PC-3 (cell line): ENCODE measurements at regions not wholly inside any gene's neighbourhood (a gene's known extent, or its start where the extent isn't known, plus 50 kb on each side); places are given as distances from the start of the nearest gene placed in this dataset.

Experiments used
- ATAC-seq: fragments of 200-7000 bp; cut with Tn5 transposase; 2 replicates; pipeline ENCODE4 v1.9.1; 2020; ENCODE audit warnings: mild to moderate bottlenecking, moderate library complexity
- BruUV-seq: library from RNA; stranded (reverse); fragments of 400-500 nt; replicated peaks from 2 replicates; lab custom pipeline; 2021; lab: Mats Ljungman, UMichigan
- CTCF ChIA-PET: fragments of 300-600 bp; sonication (Branson Sonifier 250); formaldehyde crosslinking; loops from one replicate; lab custom pipeline; 2022; ENCODE audit warnings: antibody characterized with exemption; lab: Charles Lee
- POLR2A ChIA-PET: fragments of 300-600 bp; sonication (Branson Sonifier 250); formaldehyde crosslinking; loops from one replicate; lab custom pipeline; 2022; ENCODE audit warnings: antibody characterized with exemption; ENCODE audit not compliant: unreplicated experiment; lab: Charles Lee
- DNase-seq: peaks from one replicate; pipeline ENCODE4 v3.0.0-alpha.2; 2015
- H2AFZ ChIP-seq: fragments of 300-600 bp; sonication (generic); 2 replicates; pipeline ENCODE4 v1.6.0; 2016; ENCODE audit warnings: antibody characterized with exemption, low read length
- H3F3A ChIP-seq: fragments of 300-600 bp; sonication (generic); one replicate; pipeline ENCODE4 v1.6.0; 2017; ENCODE audit warnings: antibody characterized with exemption, low read length, control low read depth, mild to moderate bottlenecking; ENCODE audit not compliant: unreplicated experiment
- H3K27ac ChIP-seq: fragments of 300-600 bp; sonication (generic); 2 replicates; pipeline ENCODE4 v1.5.1; 2016; ENCODE audit warnings: mild to moderate bottlenecking, low read length
- H3K27me3 ChIP-seq: fragments of 300-600 bp; sonication (generic); 2 replicates; pipeline ENCODE4 v1.6.1; 2016; ENCODE audit warnings: low read length, mixed read lengths
- H3K36me3 ChIP-seq: fragments of 300-600 bp; sonication (generic); 2 replicates; pipeline ENCODE4 v1.6.1; 2016; ENCODE audit warnings: low read depth, mixed run types, low read length, mixed read lengths
- H3K4me1 ChIP-seq: fragments of 300-600 bp; sonication (generic); 2 replicates; pipeline ENCODE4 v1.5.1; 2016; ENCODE audit warnings: low read length; ENCODE audit not compliant: insufficient read depth
- H3K4me2 ChIP-seq: fragments of 300-600 bp; sonication (generic); 2 replicates; pipeline ENCODE4 v1.6.0; 2016; ENCODE audit warnings: low read length
- H3K4me3 ChIP-seq: fragments of 300-600 bp; sonication (generic); 2 replicates; pipeline ENCODE4 v1.5.1; 2016; ENCODE audit warnings: mild to moderate bottlenecking, low read length, mixed read lengths
- H3K79me2 ChIP-seq: fragments of 300-600 bp; sonication (generic); 2 replicates; pipeline ENCODE4 v1.6.1; 2017; ENCODE audit warnings: low read length, mixed read lengths
- H3K9ac ChIP-seq: fragments of 300-600 bp; sonication (generic); 2 replicates; pipeline ENCODE4 v1.6.0; 2016; ENCODE audit warnings: mild to moderate bottlenecking, low read length
- H3K9me2 ChIP-seq: fragments of 300-600 bp; sonication (generic); replicated peaks from 2 replicates; pipeline ENCODE4 v1.6.1; 2016; ENCODE audit warnings: mixed run types, low read length, mixed read lengths
- H3K9me3 ChIP-seq: fragments of 300-600 bp; sonication (generic); 2 replicates; pipeline ENCODE4 v1.6.1; 2016; ENCODE audit warnings: low read length, mixed read lengths
- H4K20me1 ChIP-seq: fragments of 300-600 bp; sonication (generic); 2 replicates; pipeline ENCODE4 v1.6.1; 2016; ENCODE audit warnings: low read length, mixed read lengths
- CTCF ChIP-seq: fragments of 300-600 bp; sonication (generic); conservative IDR thresholded peaks from 2 replicates; pipeline ENCODE4 v1.5.1; 2017; ENCODE audit warnings: antibody characterized with exemption, low read depth, mild to moderate bottlenecking, low read length
- EZH2 ChIP-seq: fragments of 300-600 bp; sonication (generic); IDR thresholded peaks from one replicate; pipeline ENCODE4 v1.6.1; 2017; ENCODE audit warnings: antibody characterized with exemption, mild to moderate bottlenecking, low read length; ENCODE audit not compliant: unreplicated experiment
- EZH2phosphoT487 ChIP-seq: fragments of 300-600 bp; sonication (generic); IDR thresholded peaks from 2 replicates; pipeline ENCODE4 v1.6.1; 2018; ENCODE audit warnings: mild to moderate bottlenecking, antibody characterized with exemption, low read length, borderline replicate concordance
- intact Hi-C: fragments of 100-400 bp; cut with micrococcal nuclease; formaldehyde crosslinking; loops from 2 replicates; pipeline ENCODE4 v1.9.0; 2023

- ChIA-PET POLR2A (no interaction called here), CTCF (no interaction called here)
- no peak overlapping the region for H3K4me2 ChIP-seq
- no peak overlapping the region for H3K27ac ChIP-seq
- no peaks in the 10 kb centered on the region for H3K9me2 ChIP-seq
- BruUV-seq: no TSS peak
- no peak overlapping the region for H3K4me3 ChIP-seq
- H3K4me1 ChIP-seq: no peaks in the 10 kb centered on the region
- DNase-seq (no peak), ATAC-seq (no peak)
- no peak overlapping the region for H2AFZ ChIP-seq
- intact Hi-C loops: no loop called here
- H3K36me3 ChIP-seq: no peaks in the 10 kb centered on the region
- no peak for TF ChIP-seq EZH2phosphoT487
- no peak for TF ChIP-seq EZH2
- no peak for TF ChIP-seq CTCF
- H3K79me2 ChIP-seq: no peaks in the 10 kb centered on the region
- H3K9ac ChIP-seq: no peak overlapping the region
- no peaks in the 10 kb centered on the region for H3K9me3 ChIP-seq
- H3K27me3 ChIP-seq: peaks cover 50% of the 10 kb centered on the region
- no peaks in the 10 kb centered on the region for H4K20me1 ChIP-seq
- no peaks in the 10 kb centered on the region for H3F3A ChIP-seq
Measured at GRCh38 chr5:7246287-7246686, 149.7 kb upstream of the ADCY2 start.

DNA sequence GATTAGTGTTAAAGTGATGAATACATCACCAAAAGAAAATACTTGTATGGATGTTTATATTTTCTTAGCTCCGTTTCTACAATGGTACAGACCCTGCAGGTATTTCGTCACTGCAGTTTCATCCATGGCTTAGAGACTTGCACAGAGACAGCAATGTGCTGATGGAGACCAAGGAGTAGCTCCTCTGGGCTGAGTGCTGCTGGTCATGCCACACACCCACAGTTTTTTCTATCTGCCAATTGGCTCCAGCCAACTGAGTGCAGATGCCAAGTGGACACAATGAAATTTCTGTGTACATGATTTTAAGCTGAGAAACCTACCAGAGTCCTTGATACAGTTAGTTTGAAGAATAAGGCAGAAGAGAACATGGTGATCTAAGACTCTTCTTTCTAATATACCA, 145.9 kb upstream of the ADCY2 start:
- H3K9me2 ChIP-seq: no peaks in the 10 kb centered on the region
- no peak overlapping the region for H2AFZ ChIP-seq
- H3K9ac ChIP-seq: no peak overlapping the region
- no peak for DNase-seq
- no peaks in the 10 kb centered on the region for H3F3A ChIP-seq
- H4K20me1 ChIP-seq: no peaks in the 10 kb centered on the region
- H3K36me3 ChIP-seq: no peaks in the 10 kb centered on the region
- H3K4me2 ChIP-seq: no peak overlapping the region
- no peaks in the 10 kb centered on the region for H3K79me2 ChIP-seq
- ATAC-seq: no peak
- peaks cover 33% of the 10 kb centered on the region for H3K27me3 ChIP-seq
- H3K9me3 ChIP-seq: no peaks in the 10 kb centered on the region
- intact Hi-C loops: no loop called here
- BruUV-seq: no TSS peak
- H3K4me3 ChIP-seq: no peak overlapping the region
- no peaks in the 10 kb centered on the region for H3K4me1 ChIP-seq
- CTCF ChIA-PET: no interaction called here
- TF ChIP-seq EZH2phosphoT487: no peak
- no peak for TF ChIP-seq EZH2
- TF ChIP-seq CTCF: no peak
- H3K27ac ChIP-seq: no peak overlapping the region
- POLR2A ChIA-PET: no interaction called here

DNA sequence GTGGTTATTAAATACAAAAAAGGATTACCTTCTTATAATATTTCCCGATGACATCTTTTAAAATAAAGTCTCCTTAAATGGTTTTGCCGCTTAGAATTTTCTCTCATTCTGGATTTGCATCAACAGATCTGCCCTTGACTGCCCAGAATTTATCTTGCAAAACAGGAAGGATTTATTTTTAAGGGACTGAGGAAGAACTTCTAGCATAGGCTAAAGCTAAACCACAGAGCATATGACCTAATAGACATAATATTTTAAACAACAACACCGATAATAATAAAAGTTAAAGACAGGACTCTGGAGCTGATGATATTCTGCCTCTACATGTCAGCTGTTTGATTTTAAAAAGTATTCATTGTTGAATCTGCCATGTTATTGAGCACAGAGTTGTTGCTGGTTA, 145.3 kb upstream of the ADCY2 start:
- no peaks in the 10 kb centered on the region for H3K9me2 ChIP-seq
- no peak overlapping the region for H3K4me3 ChIP-seq
- intact Hi-C loops: no loop called here
- no peaks in the 10 kb centered on the region for H3K36me3 ChIP-seq
- peaks cover 33% of the 10 kb centered on the region for H3K27me3 ChIP-seq
- ChIA-PET POLR2A (no interaction called here), CTCF (no interaction called here)
- H3K9ac ChIP-seq: no peak overlapping the region
- ATAC-seq (no peak), DNase-seq (no peak)
- no peaks in the 10 kb centered on the region for H3F3A ChIP-seq
- H3K79me2 ChIP-seq: no peaks in the 10 kb centered on the region
- BruUV-seq: no TSS peak
- no peaks in the 10 kb centered on the region for H3K9me3 ChIP-seq
- no peaks in the 10 kb centered on the region for H3K4me1 ChIP-seq
- H3K27ac ChIP-seq: no peak overlapping the region
- no peak overlapping the region for H3K4me2 ChIP-seq
- no peaks in the 10 kb centered on the region for H4K20me1 ChIP-seq
- TF ChIP-seq EZH2 (no peak), CTCF (no peak), EZH2phosphoT487 (no peak)
- no peak overlapping the region for H2AFZ ChIP-seq
